GM21717 (cell line): ENCODE measurements at regions not wholly inside any gene's neighbourhood (a gene's known extent, or its start where the extent isn't known, plus 50 kb on each side); places are given as distances from the start of the nearest gene placed in this dataset.
"Not testable (repeated sequence)": the region's sequence is repeated elsewhere in the genome, so short reads cannot be mapped to it uniquely, and the experiment has no call there.

Experiments
- ATAC-seq: cut with Tn5 transposase; IDR thresholded peaks from one replicate; pipeline ENCODE4 v1.9.1; 2021; ENCODE audit warnings: mild to moderate bottlenecking, moderate library complexity; ENCODE audit not compliant: unreplicated experiment

DNA sequence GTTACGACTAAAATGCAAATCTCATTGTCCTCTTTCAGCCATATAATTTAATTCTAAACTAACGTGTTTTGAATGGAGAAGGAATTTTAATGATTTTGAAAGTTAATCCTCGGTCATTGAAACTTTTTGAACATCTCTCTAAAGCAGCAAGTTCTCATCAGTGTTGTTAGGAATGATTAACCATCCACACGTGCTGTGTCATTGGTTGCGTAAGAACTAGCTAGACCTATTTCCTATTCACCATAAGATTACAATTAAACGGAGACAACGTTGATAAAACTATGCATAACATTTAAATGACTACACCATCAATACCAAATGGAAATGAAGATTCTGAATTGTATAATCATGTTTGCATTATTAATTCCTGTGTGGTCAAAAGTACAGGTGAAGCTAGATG, 155.6 kb upstream of the IRS2 start:
- no peak for ATAC-seq

GRCh38 chr13:109941221-109941620, 154.8 kb upstream of the IRS2 start:
- ATAC-seq = no peak

DNA sequence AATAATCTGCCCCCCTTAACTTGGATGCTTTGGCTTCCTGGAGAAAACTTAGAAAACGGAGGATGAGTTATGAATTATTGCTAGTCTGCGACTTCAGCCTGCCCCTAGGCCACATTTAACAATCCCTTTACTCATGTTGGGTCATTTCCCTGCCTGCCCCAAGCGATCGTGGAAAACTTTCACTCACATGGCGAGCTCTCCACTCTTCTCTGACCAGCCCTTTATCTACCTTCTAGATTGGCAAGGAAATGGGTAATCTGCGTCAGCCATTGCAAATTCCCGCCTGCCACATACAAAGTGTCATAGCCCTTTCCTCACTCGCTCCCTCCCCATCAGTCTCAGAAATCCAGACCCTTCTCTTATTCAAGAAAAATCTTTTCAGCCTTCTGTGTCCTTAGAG, 154.3 kb upstream of the IRS2 start:
- no peak for ATAC-seq

DNA sequence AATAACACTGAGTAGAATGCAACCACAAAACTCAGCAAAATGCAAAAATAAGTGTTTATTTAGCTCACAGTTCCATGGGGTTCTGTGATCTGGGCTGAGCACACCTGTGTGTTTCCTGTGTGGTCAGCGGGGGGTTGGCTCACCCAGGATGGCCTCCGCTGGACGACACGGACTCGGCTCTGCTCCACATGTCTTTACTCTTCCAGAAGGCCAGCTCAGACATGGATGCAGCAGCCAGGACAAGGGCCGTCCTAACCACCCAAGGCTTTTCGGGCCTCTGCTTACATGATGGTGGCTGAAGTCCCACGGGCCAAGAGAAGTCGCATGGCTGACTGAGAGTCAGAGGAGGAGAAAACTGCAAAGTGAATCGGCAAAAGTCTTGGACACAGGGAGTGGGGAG, 153.5 kb upstream of the IRS2 start:
- ATAC-seq = no peak

DNA sequence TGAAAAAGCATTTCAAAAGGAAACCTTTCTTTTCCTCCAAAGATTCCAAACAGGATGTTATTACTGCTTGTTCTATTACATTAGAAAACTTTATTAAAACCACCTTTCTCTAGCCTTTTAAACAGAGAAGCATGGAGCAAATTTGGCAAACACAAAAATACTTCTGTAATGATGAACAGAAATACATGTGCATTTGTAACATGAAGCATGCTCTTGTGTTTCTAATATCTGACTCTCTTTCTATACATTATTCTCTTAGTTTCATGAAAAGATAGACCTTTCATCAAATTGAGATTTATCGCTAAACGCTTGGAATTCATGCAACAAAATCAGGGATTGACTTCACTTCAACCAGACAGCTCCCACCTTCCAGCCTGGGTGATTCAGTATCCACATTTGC, 152.8 kb upstream of the IRS2 start:
- no peak for ATAC-seq

DNA sequence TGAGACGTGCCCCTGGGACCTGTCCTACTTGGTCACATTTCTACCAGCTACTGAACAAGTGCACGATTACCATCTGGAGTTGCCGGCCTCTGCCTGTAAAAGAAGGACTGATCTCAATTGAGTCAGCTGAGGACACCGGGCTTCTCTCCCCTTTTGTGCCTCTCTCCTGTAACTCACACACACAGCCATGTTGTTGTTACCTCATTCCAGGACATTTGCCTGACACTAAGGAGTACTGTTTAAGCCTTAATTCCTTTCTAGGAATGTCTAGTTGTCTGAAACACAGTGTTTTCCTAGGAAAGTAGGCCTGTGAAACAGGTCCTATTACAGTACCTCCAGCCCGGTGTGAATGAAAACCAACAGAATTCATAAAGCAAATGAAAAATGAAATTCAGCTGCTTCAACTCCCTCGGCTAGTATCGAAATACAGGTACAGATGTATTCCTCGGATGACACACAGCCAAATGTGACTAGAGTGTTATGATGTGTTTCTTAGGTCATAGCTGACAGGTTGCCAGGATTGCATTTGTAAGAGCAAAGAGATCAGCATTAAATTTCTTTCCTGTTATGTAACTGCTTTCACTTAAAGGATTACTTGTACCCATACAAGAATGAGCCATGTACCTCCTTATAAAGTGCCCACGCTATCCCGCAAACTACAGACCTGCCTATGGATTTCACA, 152.0 kb upstream of the IRS2 start:
- ATAC-seq = no peak

DNA sequence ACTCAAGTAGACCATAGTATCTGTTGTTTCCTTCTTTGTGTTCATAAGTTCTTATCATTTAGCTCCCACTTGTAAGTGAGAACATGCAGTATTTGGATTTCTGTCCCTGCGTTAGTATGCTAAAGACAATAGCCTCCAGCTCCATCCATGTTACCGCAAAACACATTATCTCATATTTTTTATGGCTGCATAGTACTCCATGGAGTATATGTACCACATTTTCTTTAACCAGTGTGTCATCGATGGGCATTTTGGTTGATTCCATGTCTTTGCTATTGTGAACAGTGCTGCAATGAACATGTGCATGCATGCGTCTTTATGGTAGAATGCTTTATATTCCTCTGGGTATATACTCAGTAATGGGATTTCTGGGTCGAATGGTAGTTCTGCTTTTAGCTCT, 148.1 kb upstream of the IRS2 start:
- not testable (repeated sequence) for ATAC-seq

- no peak for ATAC-seq
Observed at GRCh38 chr13:109933476-109933875, 147.1 kb upstream of the IRS2 start.

- ATAC-seq = no peak
Observed at GRCh38 chr13:109924376-109924775, 138.0 kb upstream of the IRS2 start.

DNA sequence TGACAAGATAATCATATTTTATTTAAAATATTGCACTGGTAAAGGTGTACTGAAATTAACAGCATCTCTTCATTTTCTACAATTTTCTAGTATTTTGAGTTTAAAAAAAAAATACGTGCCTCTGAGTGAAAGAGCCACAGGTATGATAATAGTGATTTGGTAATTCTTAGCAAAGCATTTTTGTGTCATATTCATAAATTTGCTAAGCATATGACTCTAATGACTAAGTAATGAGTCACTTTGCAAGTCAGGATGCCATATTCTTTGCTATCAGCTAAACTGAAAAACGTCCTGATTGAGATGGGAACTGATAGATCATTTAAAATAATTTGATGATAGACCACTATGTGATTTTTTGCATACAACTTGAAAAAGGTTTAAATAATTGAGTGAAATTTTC, 136.1 kb upstream of the IRS2 start:
- no peak for ATAC-seq

DNA sequence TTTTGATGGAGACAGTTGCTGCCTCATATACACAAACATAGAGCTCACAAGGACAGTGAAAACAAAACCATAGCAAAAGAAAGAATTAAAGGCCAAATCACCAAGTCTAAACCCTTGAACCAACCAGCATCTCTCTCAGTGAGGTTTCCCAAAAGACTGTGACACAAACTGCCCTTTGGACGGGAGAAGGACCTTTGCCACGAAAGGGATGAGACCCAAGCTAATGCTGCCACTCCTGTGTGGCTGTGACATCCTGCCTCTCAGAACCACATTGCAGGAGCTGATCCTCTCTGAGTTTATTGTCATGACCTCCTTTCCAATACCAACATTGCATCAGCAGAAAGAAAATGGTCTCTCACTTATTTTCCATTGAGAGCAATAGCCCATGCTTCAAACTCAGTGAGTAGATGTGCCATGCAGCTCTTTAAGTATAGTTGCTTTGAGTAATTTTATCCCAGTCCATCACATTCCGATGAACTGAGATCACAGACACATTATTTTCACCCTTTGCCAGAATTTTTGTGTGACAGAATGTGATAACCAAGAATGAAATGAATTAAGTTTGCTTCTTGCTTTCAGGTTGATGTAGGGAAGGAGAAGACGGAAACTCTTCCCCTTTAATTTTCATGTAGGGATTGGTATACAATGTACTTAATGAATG, 133.5 kb upstream of the IRS2 start:
- no peak for ATAC-seq

- ATAC-seq = no peak
Observed at GRCh38 chr13:109918179-109918711, 131.9 kb upstream of the IRS2 start.

DNA sequence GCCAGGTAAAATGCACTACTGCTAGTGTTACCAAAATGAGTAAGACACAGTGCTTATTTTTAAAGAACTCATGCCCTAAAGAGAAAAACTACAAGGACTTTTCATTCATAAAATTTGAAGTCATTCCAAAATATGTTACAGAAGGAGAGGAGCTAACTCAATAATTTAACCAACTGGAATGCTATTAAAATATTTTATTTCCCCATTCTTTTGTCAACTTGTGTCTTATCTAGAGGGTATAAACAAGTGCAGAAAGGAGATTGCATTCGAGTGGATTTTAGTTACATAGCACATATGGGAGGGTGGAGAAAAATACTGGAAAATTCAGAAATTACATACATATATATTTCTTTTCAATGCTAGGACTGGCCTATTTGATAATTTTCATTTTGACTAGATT, 131.0 kb upstream of the IRS2 start:
- ATAC-seq = no peak

- ATAC-seq = no peak
Observed at GRCh38 chr13:109913936-109914510, 127.6 kb upstream of the IRS2 start.

DNA sequence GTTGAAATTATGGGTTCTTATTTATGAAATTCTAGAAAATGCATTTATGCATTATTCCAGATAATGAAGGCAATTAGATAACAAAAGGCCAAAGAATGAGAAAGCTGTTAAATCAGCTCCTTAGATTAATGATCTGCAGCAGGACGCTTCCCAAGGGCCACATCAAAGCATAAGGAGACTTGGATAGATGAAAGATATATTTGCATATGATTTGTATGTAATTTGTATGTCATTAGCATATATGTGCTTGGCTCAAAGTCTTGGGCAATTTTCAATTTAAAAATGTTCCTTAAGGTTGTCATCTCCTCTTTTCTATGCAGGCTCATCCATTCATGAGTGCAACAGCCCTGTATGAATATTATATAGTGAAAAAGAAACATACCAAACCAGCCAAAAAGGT, 126.8 kb upstream of the IRS2 start:
- no peak for ATAC-seq

GRCh38 chr13:109910194-109910593, 123.8 kb upstream of the IRS2 start:
- no peak for ATAC-seq

GRCh38 chr13:109906976-109907375, 120.6 kb upstream of the IRS2 start:
- no peak for ATAC-seq

DNA sequence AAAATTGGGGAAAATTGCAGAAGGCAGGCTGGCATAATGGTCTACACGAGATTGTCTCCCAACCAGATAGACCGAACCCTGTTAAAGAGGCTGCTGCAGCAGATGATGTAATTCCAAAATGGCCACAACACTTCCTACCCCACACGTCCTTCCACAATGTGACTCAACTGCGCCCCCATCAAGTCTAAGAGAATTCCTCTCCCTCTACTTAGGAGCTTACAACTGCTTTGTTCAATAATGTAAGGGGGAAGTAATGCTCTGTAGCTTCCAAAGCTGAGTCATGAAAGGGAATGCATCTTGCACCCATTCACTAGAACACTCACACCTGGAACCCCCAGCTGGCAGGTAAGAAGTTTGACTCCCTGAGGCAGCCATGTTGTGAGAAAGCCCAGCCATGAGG, 117.8 kb upstream of the IRS2 start:
- ATAC-seq = no peak

DNA sequence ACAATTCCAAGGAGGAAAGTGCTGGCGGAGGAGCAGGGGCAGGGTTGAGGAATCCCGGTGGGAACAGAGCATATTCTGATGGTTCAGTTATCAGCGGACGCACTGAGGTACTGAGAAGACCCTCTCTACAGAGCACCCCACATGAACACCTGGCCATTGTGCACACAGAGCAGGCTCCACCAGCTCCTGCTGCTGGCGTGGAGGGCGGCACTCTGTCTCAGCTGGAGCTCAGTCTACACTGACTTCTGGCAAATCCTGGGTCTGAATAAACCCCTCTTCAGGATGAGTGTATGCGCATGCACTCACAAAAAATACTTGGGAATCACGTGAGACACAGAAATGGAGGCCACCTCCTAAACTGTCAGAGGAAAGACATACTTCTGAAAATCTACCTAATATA, 114.4 kb upstream of the IRS2 start:
- no peak for ATAC-seq

DNA sequence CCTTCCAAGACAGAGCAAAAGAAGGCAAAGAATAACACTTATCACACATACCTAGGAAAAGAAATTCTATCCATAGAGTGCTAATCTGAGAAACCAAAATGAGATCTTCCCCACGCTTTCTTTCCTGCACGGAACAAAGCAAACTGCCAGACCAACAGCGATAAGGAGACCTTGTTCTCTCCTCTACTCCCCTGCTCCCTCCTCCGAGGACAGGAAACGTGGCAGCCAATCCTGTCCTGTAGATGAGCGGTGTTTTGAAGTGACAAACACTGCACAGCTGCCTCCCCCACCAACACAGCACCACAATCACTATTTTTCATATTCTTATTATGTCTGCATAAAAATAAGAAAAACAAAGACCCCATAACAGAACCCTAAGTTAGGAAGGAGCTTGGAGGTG, 113.9 kb upstream of the IRS2 start:
- ATAC-seq = no peak

DNA sequence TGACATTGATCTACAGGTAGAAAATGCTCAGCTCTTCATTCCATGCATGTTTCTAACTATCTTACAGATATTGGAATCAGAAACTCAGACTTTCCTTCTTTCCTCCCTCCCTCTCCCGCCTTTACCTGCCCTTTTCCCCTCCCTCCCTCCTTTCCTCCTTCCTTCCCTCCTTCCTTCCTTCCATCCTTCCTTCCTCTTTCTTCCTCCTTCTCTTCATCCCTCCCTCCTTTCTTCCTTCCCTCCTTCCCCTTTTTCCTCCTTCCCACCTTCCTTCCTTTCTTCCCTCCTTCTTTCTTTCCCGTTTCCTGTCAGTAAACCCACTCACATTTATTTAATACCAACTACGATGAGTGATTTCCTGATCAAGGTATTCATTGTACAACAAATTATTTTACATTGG, 113.4 kb upstream of the IRS2 start:
- ATAC-seq = no peak

DNA sequence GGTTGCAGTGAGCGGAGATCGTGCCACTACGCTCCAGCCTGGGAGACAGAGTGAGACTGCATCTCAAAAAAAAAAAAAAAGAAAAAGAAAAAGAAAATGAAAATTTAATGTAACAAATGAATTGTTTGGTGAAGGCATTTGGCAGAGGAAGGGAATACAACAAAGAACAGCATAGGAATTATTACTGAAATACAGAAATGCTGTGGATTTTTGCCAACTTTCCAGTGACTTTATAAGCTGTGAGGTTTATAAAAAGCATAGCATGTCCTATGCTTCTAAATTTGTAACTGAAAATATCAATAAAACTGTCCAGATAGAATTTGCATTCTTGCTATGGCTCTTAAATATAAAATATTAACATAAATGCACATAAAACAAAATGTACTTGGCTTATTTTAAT, 112.9 kb upstream of the IRS2 start:
- no peak for ATAC-seq
